ENCODE measurements at regions not wholly inside any gene's neighbourhood (a gene's known extent, or its start where the extent isn't known, plus 50 kb on each side); places are given as distances from the start of the nearest gene placed in this dataset.
"Not testable (repeated sequence)": the region's sequence is repeated elsewhere in the genome, so short reads cannot be mapped to it uniquely, and the experiment has no call there.

DNA sequence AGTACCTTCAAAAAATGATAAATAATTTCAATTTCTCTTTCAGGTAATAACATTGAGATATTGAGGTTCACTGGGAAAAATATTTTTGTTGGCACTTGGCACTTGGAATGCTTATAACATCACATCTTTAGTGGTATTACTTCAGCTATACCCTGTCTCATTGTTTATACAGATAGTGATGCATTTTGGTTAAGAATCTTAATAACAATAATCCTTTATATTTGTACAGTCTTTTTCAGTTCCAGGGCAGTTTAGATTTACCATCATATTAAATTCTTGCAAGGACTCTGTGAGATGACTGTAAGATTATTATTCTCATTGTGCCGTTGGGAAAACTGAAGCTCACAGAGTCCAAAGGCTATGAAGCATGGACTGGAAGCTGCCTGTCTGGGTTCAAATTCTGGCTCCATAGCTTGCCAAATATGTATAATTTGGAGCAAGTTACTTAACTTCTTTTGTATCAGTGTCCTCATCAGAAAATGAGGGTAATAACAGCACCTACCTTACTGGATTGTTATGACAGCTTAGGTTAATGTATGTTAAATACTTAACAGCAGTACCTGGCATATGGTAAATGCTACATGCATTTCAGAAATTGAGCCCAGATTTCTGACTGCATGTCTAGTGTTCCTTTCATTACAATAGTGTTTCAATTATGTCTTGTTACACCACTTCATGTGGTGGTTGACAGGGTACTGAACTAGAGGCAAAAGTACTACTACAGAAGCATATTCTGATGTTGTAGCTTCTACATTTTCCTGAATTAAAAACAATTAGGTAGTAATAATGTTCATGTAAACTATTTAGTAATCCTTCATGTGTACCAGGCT, 272.2 kb downstream of the PLK2 start:
- no peaks in the 10 kb centered on the region for H3K36me3 Mint-ChIP-seq
- CTCF ChIA-PET: no interaction called here
- ATAC-seq: no peak

DNA sequence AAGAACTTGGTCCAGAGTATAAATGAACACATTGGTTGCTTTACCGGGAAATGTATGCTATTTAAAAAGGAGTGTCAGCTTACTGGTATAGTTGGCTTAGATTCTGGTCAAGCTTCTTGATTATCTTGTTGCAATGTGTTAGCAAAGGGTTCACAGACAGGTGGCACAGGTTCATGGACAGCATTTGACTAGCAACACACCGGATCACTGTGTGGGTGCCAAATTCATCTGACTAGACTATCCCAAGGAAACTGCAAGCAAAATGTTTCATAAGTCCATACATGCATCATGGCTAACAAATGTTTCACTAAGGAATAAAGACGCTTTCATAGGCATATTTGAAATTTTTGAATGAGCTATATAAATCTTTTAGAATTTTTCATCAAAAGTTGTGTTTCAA, 274.1 kb downstream of the PLK2 start:
- Mint-ChIP-seq H3K9me3 (ENCODE audit: low read depth) (no peaks in the 10 kb centered on the region), H3K27ac (no peak overlapping the region)
- CTCF ChIA-PET: no interaction called here

More for the DNA sequence above, 272.2 kb downstream of the PLK2 start:
- H3K9me3 Mint-ChIP-seq (ENCODE audit: low read depth): no peaks in the 10 kb centered on the region
- H3K27ac Mint-ChIP-seq: no peak overlapping the region
- H3K4me3 Mint-ChIP-seq: no peak overlapping the region
- DNase-seq: no peak
- H3K4me1 Mint-ChIP-seq: no peaks in the 10 kb centered on the region
- no peaks in the 10 kb centered on the region for H3K27me3 Mint-ChIP-seq

GRCh38 chr5:58185397-58185796, 274.5 kb downstream of the PLK2 start:
- H3K4me3 Mint-ChIP-seq: no peak overlapping the region
- DNase-seq: no peak
- ATAC-seq: no peak
- no peaks in the 10 kb centered on the region for H3K36me3 Mint-ChIP-seq
- H3K9me3 Mint-ChIP-seq (ENCODE audit: low read depth): no peaks in the 10 kb centered on the region
- CTCF ChIA-PET: no interaction called here
- H3K4me1 Mint-ChIP-seq: no peaks in the 10 kb centered on the region
- no peak overlapping the region for H3K27ac Mint-ChIP-seq
- no peaks in the 10 kb centered on the region for H3K27me3 Mint-ChIP-seq

More for the DNA sequence above, 274.1 kb downstream of the PLK2 start:
- ATAC-seq (no peak), DNase-seq (no peak)
- Mint-ChIP-seq H3K4me1 (no peaks in the 10 kb centered on the region), H3K27me3 (no peaks in the 10 kb centered on the region), H3K36me3 (no peaks in the 10 kb centered on the region), H3K4me3 (no peak overlapping the region)

- no peak for DNase-seq
- H3K27ac Mint-ChIP-seq: no peak overlapping the region
- no peaks in the 10 kb centered on the region for H3K4me1 Mint-ChIP-seq
- no peaks in the 10 kb centered on the region for H3K27me3 Mint-ChIP-seq
- H3K9me3 Mint-ChIP-seq (ENCODE audit: low read depth): no peaks in the 10 kb centered on the region
- ATAC-seq: no peak
- no peak overlapping the region for H3K4me3 Mint-ChIP-seq
- no peaks in the 10 kb centered on the region for H3K36me3 Mint-ChIP-seq
- CTCF ChIA-PET: no interaction called here
These were observed 275.0 kb downstream of the PLK2 start for GRCh38 chr5:58184910-58185309.

GRCh38 chr5:58183786-58184085, 276.1 kb downstream of the PLK2 start:
- no peaks in the 10 kb centered on the region for H3K9me3 Mint-ChIP-seq (ENCODE audit: low read depth)
- DNase-seq (no peak), ATAC-seq (no peak)
- no peak overlapping the region for H3K27ac Mint-ChIP-seq
- H3K4me1 Mint-ChIP-seq: no peaks in the 10 kb centered on the region
- CTCF ChIA-PET: no interaction called here
- no peaks in the 10 kb centered on the region for H3K36me3 Mint-ChIP-seq
- no peak overlapping the region for H3K4me3 Mint-ChIP-seq
- no peaks in the 10 kb centered on the region for H3K27me3 Mint-ChIP-seq

- Mint-ChIP-seq H3K4me1 (no peaks in the 10 kb centered on the region), H3K36me3 (no peaks in the 10 kb centered on the region), H3K27me3 (no peaks in the 10 kb centered on the region), H3K27ac (no peak overlapping the region), H3K9me3 (ENCODE audit: low read depth) (no peaks in the 10 kb centered on the region), H3K4me3 (no peak overlapping the region)
- no peak for ATAC-seq
- DNase-seq: no peak
- CTCF ChIA-PET: no interaction called here
These were observed 276.7 kb downstream of the PLK2 start for GRCh38 chr5:58183078-58183785.

DNA sequence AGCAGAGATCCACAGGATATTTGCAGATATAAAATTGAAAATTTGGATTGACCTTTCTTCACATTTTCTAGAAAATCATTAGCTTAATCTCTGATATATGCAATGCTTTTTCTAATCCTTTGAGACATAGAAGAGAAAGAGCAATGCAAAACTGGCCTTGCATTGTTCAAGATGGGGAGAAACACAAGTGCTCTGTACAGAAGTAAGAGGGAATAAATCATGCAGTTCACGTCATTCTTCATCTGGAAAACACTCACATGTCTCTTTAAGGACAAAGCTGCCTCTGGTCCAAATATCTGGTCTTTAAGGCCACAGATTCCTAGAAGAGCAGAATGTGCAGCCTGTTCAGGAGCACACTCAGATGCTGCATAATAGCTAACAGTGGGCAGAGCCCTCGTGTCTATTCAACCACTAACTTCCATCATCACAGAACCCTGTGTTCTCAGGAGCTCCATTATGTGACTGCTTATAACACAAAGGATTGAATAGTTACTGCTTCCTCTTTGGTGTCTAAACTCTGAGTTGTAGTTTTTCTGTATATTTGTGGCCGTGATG, 277.5 kb downstream of the PLK2 start:
- CTCF ChIA-PET: no interaction called here
- DNase-seq: no peak
- H3K4me1 Mint-ChIP-seq: no peaks in the 10 kb centered on the region

DNA sequence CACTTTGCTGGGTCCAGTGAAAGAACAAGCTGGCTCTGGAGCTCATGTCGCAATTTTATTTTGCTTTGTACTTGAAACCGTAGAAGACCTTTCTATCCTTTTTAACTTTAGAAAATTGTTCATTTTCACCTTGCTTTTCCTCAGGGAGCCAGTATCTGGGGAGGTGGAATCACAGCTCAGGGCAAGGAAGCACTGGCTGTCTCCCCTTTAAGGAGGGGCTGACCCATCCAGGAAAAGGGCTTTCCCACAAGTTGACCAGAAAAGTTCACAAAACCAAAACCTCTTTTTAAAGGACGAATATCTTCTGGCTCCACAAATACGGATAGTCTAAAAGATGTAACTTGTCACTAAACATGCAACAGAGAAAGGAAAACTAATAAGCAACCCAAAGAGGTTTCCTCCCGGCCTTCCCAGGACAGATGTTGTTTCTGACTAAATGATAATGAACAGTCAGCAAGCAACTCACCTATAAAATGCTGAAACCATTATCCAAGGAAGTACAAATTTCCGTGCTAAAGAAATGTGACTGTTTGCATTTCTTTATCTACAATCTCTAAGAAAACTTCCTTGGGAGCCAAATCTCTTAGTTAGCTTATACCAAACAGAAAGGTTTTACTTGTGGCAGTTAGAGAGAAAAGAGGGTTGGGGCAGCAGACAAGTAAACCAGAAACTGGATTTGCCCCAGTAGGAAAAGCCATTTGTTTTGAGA, 278.2 kb downstream of the PLK2 start:
- Mint-ChIP-seq H3K4me3 (no peak overlapping the region), H3K36me3 (no peaks in the 10 kb centered on the region)
- CTCF ChIA-PET: no interaction called here

More for the DNA sequence above, 277.5 kb downstream of the PLK2 start:
- Mint-ChIP-seq H3K4me3 (no peak overlapping the region), H3K27ac (no peak overlapping the region), H3K9me3 (ENCODE audit: low read depth) (no peaks in the 10 kb centered on the region), H3K36me3 (no peaks in the 10 kb centered on the region), H3K27me3 (no peaks in the 10 kb centered on the region)
- no peak for ATAC-seq

DNA sequence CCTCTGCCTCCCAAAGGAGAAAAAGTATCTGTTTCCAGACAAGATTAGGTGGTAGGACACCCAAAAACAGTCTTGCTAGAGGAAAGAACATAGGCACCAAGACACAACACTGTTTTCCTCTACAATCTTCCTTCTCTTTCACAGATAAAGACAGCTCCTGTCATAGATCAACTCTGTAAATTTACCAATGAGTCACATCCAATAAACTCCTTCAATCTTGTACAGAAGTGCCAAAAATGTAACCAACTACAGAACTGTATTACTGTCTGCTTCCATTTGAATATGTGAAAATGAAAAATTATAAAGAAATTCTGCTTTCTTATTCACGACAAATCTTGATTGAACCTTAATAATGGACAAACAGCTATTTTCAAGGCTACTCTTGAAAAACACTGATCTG, 286.9 kb downstream of the PLK2 start:
- DNase-seq: no peak
- no peak for ATAC-seq
- CTCF ChIA-PET: no interaction called here
- Mint-ChIP-seq H3K4me3 (no peak overlapping the region), H3K4me1 (no peaks in the 10 kb centered on the region), H3K36me3 (no peaks in the 10 kb centered on the region), H3K9me3 (ENCODE audit: low read depth) (no peaks in the 10 kb centered on the region), H3K27me3 (no peaks in the 10 kb centered on the region), H3K27ac (no peak overlapping the region)

More for the DNA sequence above, 278.2 kb downstream of the PLK2 start:
- Mint-ChIP-seq H3K4me1 (no peaks in the 10 kb centered on the region), H3K27ac (no peak overlapping the region), H3K27me3 (no peaks in the 10 kb centered on the region), H3K9me3 (ENCODE audit: low read depth) (no peaks in the 10 kb centered on the region)
- DNase-seq: no peak
- no peak for ATAC-seq

DNA sequence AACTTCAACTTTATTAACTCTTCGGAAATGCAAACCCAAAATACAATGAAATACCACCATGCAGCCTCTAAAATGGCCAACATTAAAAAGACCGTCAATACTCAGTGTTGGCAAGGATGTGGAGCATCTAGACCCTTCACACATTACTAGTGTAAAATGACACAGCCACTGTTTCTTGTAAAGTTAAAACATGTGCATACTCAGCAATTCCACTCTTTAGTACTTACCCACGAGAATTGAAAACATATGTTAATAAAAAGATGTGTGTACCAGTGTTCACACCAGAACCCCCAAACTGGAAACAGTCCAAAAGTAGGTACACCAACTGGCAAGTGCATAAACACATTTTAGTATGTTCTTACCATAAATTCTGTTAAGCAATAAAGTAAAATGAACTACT, 294.7 kb downstream of the PLK2 start:
- Mint-ChIP-seq H3K27ac (no peak overlapping the region), H3K9me3 (ENCODE audit: low read depth) (no peaks in the 10 kb centered on the region), H3K4me1 (no peaks in the 10 kb centered on the region), H3K27me3 (no peaks in the 10 kb centered on the region), H3K4me3 (no peak overlapping the region), H3K36me3 (no peaks in the 10 kb centered on the region)
- CTCF ChIA-PET: no interaction called here
- ATAC-seq: no peak
- no peak for DNase-seq

- ATAC-seq; H3K27me3 Mint-ChIP-seq; H3K36me3 Mint-ChIP-seq; H3K4me1 Mint-ChIP-seq; H3K27ac Mint-ChIP-seq; DNase-seq; CTCF ChIA-PET; H3K4me3 Mint-ChIP-seq; H3K9me3 Mint-ChIP-seq (ENCODE audit: low read depth): not testable (repeated sequence)
These were observed 298.0 kb downstream of the PLK2 start for GRCh38 chr5:58161889-58162288.

- no peak overlapping the region for H3K4me3 Mint-ChIP-seq
- DNase-seq: no peak
- H3K4me1 Mint-ChIP-seq: no peaks in the 10 kb centered on the region
- no peaks in the 10 kb centered on the region for H3K36me3 Mint-ChIP-seq
- H3K27ac Mint-ChIP-seq: no peak overlapping the region
- CTCF ChIA-PET: no interaction called here
- H3K27me3 Mint-ChIP-seq: no peaks in the 10 kb centered on the region
- no peak for ATAC-seq
- no peaks in the 10 kb centered on the region for H3K9me3 Mint-ChIP-seq (ENCODE audit: low read depth)
These were observed 302.7 kb downstream of the PLK2 start for GRCh38 chr5:58156973-58157701.

DNA sequence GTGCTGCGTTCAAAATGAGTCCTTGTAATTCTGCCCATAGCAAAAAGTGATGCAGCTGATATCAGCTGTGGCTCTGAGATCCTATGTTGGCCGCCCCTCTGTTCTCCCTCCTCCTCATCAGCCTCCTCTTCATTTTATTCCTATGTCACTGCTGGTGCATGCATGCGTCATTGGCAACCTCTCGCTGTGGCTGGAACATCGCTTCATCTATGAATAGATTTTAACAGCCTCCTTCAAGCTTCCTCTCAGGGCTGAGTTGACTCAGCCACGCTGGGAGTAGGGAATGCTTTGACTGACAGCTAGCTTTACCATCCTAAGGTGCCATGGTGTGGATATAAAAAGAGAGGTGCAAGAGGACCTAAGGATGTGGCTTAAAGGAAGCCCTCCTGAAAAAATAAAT, 303.5 kb downstream of the PLK2 start:
- no peak overlapping the region for H3K27ac Mint-ChIP-seq
- H3K36me3 Mint-ChIP-seq: no peaks in the 10 kb centered on the region
- no peak overlapping the region for H3K4me3 Mint-ChIP-seq
- DNase-seq (no peak), ATAC-seq (no peak)
- H3K9me3 Mint-ChIP-seq (ENCODE audit: low read depth): no peaks in the 10 kb centered on the region
- CTCF ChIA-PET: no interaction called here
- no peaks in the 10 kb centered on the region for H3K4me1 Mint-ChIP-seq
- H3K27me3 Mint-ChIP-seq: no peaks in the 10 kb centered on the region
